ENCODE measurements at regions not wholly inside any gene's neighbourhood (a gene's known extent, or its start where the extent isn't known, plus 50 kb on each side); places are given as distances from the start of the nearest gene placed in this dataset.

DNA sequence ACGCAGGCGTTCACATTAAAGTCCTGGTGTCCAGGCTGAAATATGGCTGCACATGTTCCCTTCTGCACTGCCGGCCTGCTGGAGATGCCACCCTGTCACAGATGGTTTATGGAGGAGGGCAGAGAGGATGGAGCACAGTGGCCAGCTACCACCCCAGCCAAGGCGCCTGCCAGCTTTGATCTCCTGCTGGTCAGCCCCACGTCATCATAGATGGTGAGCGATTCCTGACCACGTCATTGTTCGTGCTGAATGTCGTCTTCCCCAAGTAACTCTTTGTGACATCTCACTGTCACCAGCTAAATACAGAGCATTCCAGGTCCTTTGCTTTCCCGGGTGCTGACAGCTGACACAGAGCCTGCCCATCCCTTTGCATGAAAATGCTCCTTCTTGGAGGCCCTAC, 248.3 kb downstream of the TTC32 start:
- Histone ChIP-seq H3K4me1 (ENCODE audit: insufficient read depth) (no peaks in the 10 kb centered on the region), H3K27ac (no peak overlapping the region), H3K27me3 (no peaks in the 10 kb centered on the region), H3K4me3 (no peak overlapping the region), H3K9me3 (no peaks in the 10 kb centered on the region), H3K36me3 (no peaks in the 10 kb centered on the region)
- no peak for DNase-seq
- 89 to 93% (median 92%) methylated on average over 10 of the region's 10 CpGs for WGBS, 3 donors
- no peak for TF ChIP-seq EP300 (IDR thresholded peaks at IDR 0.05)
- TF ChIP-seq POLR2A (IDR thresholded peaks at IDR 0.05) = no peak
- TF ChIP-seq CTCF (IDR thresholded peaks at IDR 0.05) = no peak
- intact Hi-C loops (cut with DNase I) = no loop called here

GRCh38 chr2:19652811-19653210, 249.0 kb downstream of the TTC32 start:
- Histone ChIP-seq H3K27me3 (no peaks in the 10 kb centered on the region), H3K27ac (no peak overlapping the region), H3K9me3 (no peaks in the 10 kb centered on the region), H3K4me1 (ENCODE audit: insufficient read depth) (no peaks in the 10 kb centered on the region), H3K4me3 (no peak overlapping the region), H3K36me3 (no peaks in the 10 kb centered on the region)
- TF ChIP-seq CTCF (IDR thresholded peaks at IDR 0.05) (no peak), EP300 (IDR thresholded peaks at IDR 0.05) (no peak), POLR2A (IDR thresholded peaks at IDR 0.05) (no peak)
- 69 to 95% (median 86%) methylated on average over 1 of the region's 1 CpG for WGBS, 3 donors
- intact Hi-C loops (cut with DNase I) = no loop called here
- DNase-seq = no peak

DNA sequence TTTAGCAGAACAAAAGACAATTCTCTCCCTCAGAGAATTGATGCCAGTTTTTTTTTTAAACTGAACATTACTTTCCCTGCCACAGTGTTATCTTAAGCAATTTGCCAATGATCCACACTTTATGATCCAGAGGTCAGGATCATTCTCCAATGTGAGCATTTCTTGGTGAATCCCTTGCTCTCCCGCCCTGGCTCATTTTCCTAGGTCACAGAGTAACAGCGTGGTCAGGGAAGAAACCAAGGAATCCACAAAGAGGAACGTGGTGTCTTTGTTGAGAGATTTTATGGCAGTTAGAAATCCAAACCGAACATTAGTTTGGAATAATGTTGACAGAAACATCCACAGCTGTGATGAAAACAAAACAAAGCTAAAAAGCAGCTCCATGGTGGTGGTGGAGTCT, 250.3 kb downstream of the TTC32 start:
- Histone ChIP-seq H3K27me3 (no peaks in the 10 kb centered on the region), H3K4me1 (ENCODE audit: insufficient read depth) (no peaks in the 10 kb centered on the region), H3K4me3 (no peak overlapping the region), H3K9me3 (no peaks in the 10 kb centered on the region), H3K36me3 (no peaks in the 10 kb centered on the region), H3K27ac (no peak overlapping the region)
- intact Hi-C loops (cut with DNase I) = no loop called here
- no peak for TF ChIP-seq CTCF (IDR thresholded peaks at IDR 0.05)
- TF ChIP-seq POLR2A (IDR thresholded peaks at IDR 0.05) = no peak
- no peak for TF ChIP-seq EP300 (IDR thresholded peaks at IDR 0.05)
- DNase-seq = no peak
- 9 to 23% (median 18%) methylated on average over 4 of the region's 4 CpGs for WGBS, 3 donors

GRCh38 chr2:19649785-19650380, 251.9 kb downstream of the TTC32 start:
- H3K36me3 ChIP-seq = no peaks in the 10 kb centered on the region
- intact Hi-C loops (cut with DNase I) = no loop called here
- H3K9me3 ChIP-seq = no peaks in the 10 kb centered on the region
- H3K4me1 ChIP-seq (ENCODE audit: insufficient read depth) = no peaks in the 10 kb centered on the region
- DNase-seq = no peak
- no peaks in the 10 kb centered on the region for H3K27me3 ChIP-seq
- TF ChIP-seq EP300 (IDR thresholded peaks at IDR 0.05) (no peak), POLR2A (IDR thresholded peaks at IDR 0.05) (no peak), CTCF (IDR thresholded peaks at IDR 0.05) (no peak)
- no peak overlapping the region for H3K4me3 ChIP-seq
- no peak overlapping the region for H3K27ac ChIP-seq
- 49 to 60% (median 59%) methylated on average over 8 of the region's 8 CpGs for WGBS, 3 donors
